HCT116 (cell line): ENCODE measurements at regions not wholly inside any gene's neighbourhood (a gene's known extent, or its start where the extent isn't known, plus 50 kb on each side); places are given as distances from the start of the nearest gene placed in this dataset.

Experiments
- ATAC-seq: fragments of 200-7000 bp; cut with Tn5 transposase; 2 replicates; pipeline ENCODE4 v1.9.1; 2020; ENCODE audit warnings: mild to moderate bottlenecking, moderate library complexity
- BruUV-seq: library from RNA; stranded (reverse); fragments of 400-500 nt; replicated peaks from 2 replicates; lab custom pipeline; 2021; lab: Mats Ljungman, UMichigan
- CTCF ChIA-PET: fragments of 300-600 bp; sonication (Branson Sonifier 250); formaldehyde crosslinking; loops from one replicate; lab custom pipeline; 2021; ENCODE audit warnings: antibody characterized with exemption; lab: Charles Lee
- POLR2A ChIA-PET: fragments of 300-600, 350-600 bp; sonication (Branson Sonifier 250); formaldehyde crosslinking; loops from one replicate; lab custom pipeline; 2021; ENCODE audit warnings: antibody characterized with exemption; lab: Charles Lee
- RAD21 ChIA-PET, 2 experiments: fragments of 300-600 bp; sonication (Branson Sonifier 250); formaldehyde crosslinking; loops; one replicate each; lab custom pipeline; 2023; ENCODE audit warnings: low total read pairs in 2 of 2; ENCODE audit not compliant: uncharacterized antibody in 2 of 2, unreplicated experiment in 2 of 2, low non-redundant PET in 1 of 2; lab: Charles Lee
- DNase-seq: peaks from one replicate; pipeline ENCODE4 v3.0.0-alpha.2; 2010; ENCODE audit warnings: low read depth, low spot score
- H2AFZ ChIP-seq: fragments of 200-600 bp; shearing (Covaris generic), sonication (generic); 2 replicates; pipeline ENCODE4 v1.6.1; 2017; ENCODE audit warnings: low read depth, mixed run types, mixed read lengths, antibody characterized with exemption, low read length; ENCODE audit not compliant: poor library complexity, severe bottlenecking
- H3K27ac ChIP-seq: 2 replicates; pipeline ENCODE4 v1.5.1; 2012; ENCODE audit warnings: low read depth, low read length
- H3K27me3 ChIP-seq: fragments of 200-600 bp; sonication (generic); 2 replicates; pipeline ENCODE4 v1.6.1; 2016; ENCODE audit warnings: mixed run types, low read length, mixed read lengths; ENCODE audit not compliant: insufficient read depth
- H3K36me3 ChIP-seq, 2 experiments: fragments of 200-500 bp in 1 of 2; fragments of 200-600 bp in 1 of 2; sonication (Bioruptor generic) in 1 of 2; sonication (generic) in 1 of 2; 2 replicates each; pipeline versions ENCODE4 v1.5.1 to v1.6.1; 2014 to 2016; ENCODE audit warnings: low read length in 2 of 2, inconsistent platforms in 1 of 2, mixed read lengths in 1 of 2, mixed run types in 1 of 2; ENCODE audit not compliant: insufficient read depth in 2 of 2, control insufficient read depth in 1 of 2
- H3K4me1 ChIP-seq, 2 experiments: fragments of 200-600 bp in 1 of 2; sonication (generic) in 1 of 2; 2 replicates each; pipeline versions ENCODE4 v1.5.1 to v1.6.1; 2012 to 2017; ENCODE audit warnings: low read length in 2 of 2, inconsistent platforms in 1 of 2, mild to moderate bottlenecking in 1 of 2, mixed read lengths in 1 of 2, mixed run types in 1 of 2, moderate library complexity in 1 of 2; ENCODE audit not compliant: insufficient read depth in 2 of 2, control insufficient read depth in 1 of 2
- H3K4me2 ChIP-seq: fragments of 200-600 bp; sonication (generic); 2 replicates; pipeline ENCODE4 v1.6.1; 2017; ENCODE audit warnings: mixed run types, low read length, mixed read lengths
- H3K4me3 ChIP-seq, 2 experiments: fragments of 200-600 bp in 1 of 2; sonication (generic) in 1 of 2; replicated peaks in 1 of 2; 2 replicates each; pipeline ENCODE4 v1.5.1; 2011 to 2016; ENCODE audit warnings: low read length in 2 of 2, control low read depth in 1 of 2, low read depth in 1 of 2, mild to moderate bottlenecking in 1 of 2, mixed read lengths in 1 of 2, mixed run types in 1 of 2
- H3K79me2 ChIP-seq: fragments of 200-600 bp; sonication (generic); 2 replicates; pipeline ENCODE4 v1.6.1; 2017; ENCODE audit warnings: mild to moderate bottlenecking, mixed run types, low read length, moderate library complexity, mixed read lengths; ENCODE audit not compliant: insufficient read depth
- H3K9ac ChIP-seq: fragments of 200-600 bp; sonication (generic); 2 replicates; pipeline ENCODE4 v1.6.1; 2016; ENCODE audit warnings: low read length, mixed read lengths
- H3K9me2 ChIP-seq: fragments of 200-600 bp; sonication (generic), shearing (Covaris generic); 2 replicates; pipeline ENCODE4 v1.6.1; 2017; ENCODE audit warnings: mixed run types, mild to moderate bottlenecking, moderate library complexity; ENCODE audit not compliant: insufficient read depth
- H3K9me3 ChIP-seq, 2 experiments: fragments of 200-500 bp in 1 of 2; fragments of 200-600 bp in 1 of 2; sonication (Bioruptor generic) in 1 of 2; sonication (generic) in 1 of 2; 2 replicates each; pipeline ENCODE4 v1.6.1; 2014 to 2017; ENCODE audit warnings: low read length in 2 of 2, mixed read lengths in 2 of 2, inconsistent platforms in 1 of 2, low read depth in 1 of 2, mild to moderate bottlenecking in 1 of 2, mixed run types in 1 of 2, moderate library complexity in 1 of 2; ENCODE audit not compliant: control insufficient read depth in 1 of 2, insufficient read depth in 1 of 2
- H4K20me1 ChIP-seq: fragments of 200-600 bp; sonication (generic), shearing (Covaris generic); 2 replicates; pipeline ENCODE4 v1.6.1; 2017; ENCODE audit warnings: mixed run types, mild to moderate bottlenecking, moderate library complexity; ENCODE audit not compliant: insufficient read depth
- EGR1 ChIP-seq: IDR thresholded peaks from 2 replicates; pipeline ENCODE4 v1.6.1; 2012; ENCODE audit warnings: low read depth
- ELF1 ChIP-seq: IDR thresholded peaks from 2 replicates; pipeline ENCODE4 v1.6.1; 2012; ENCODE audit warnings: low read depth, borderline replicate concordance
- EZH2 ChIP-seq: fragments of 200-600 bp; sonication (generic); IDR thresholded peaks from 2 replicates; pipeline ENCODE4 v1.6.1; 2017; ENCODE audit warnings: antibody characterized with exemption, mixed run types
- EZH2phosphoT487 ChIP-seq: fragments of 200-600 bp; IDR thresholded peaks from 2 replicates; pipeline ENCODE4 v1.6.1; 2018; ENCODE audit warnings: antibody characterized with exemption, borderline replicate concordance
- FOSL1 ChIP-seq: IDR thresholded peaks from 2 replicates; pipeline ENCODE4 v1.6.1; 2012; ENCODE audit warnings: low read depth
- JUND ChIP-seq: IDR thresholded peaks from 2 replicates; pipeline ENCODE4 v1.6.1; 2012
- SIN3A ChIP-seq: IDR thresholded peaks from 2 replicates; pipeline ENCODE4 v1.6.1; 2012; ENCODE audit warnings: low read depth
- SP1 ChIP-seq: IDR thresholded peaks from 2 replicates; pipeline ENCODE4 v1.6.1; 2012; ENCODE audit warnings: low read depth
- YY1 ChIP-seq: IDR thresholded peaks from 2 replicates; pipeline ENCODE4 v1.6.1; 2011; ENCODE audit warnings: low read length, low read depth, moderate library complexity, mild to moderate bottlenecking; ENCODE audit not compliant: insufficient replicate concordance; ENCODE audit errors: extremely low read depth
- intact Hi-C: fragments of 100-400 bp; cut with micrococcal nuclease; formaldehyde crosslinking; loops from 2 replicates; pipeline ENCODE4 v1.10.0; 2022
- TF ChIP-seq, protein P1 (sequence below): IDR thresholded peaks from 2 replicates; pipeline ENCODE4 v1.6.1; 2012; ENCODE audit warnings: low read depth
- TF ChIP-seq, protein P2 (sequence below), 3 experiments: fragments of 200-600 bp in 1 of 3; sonication (generic) in 1 of 3; IDR thresholded peaks in 2 of 3; conservative IDR thresholded peaks in 1 of 3; 2 replicates each; pipeline ENCODE4 v1.5.1; 2012 to 2017; ENCODE audit warnings: low read depth in 2 of 3, low read length in 2 of 3, antibody characterized with exemption in 1 of 3, borderline replicate concordance in 1 of 3, control low read depth in 1 of 3, mild to moderate bottlenecking in 1 of 3, mixed read lengths in 1 of 3, mixed run types in 1 of 3, moderate library complexity in 1 of 3; ENCODE audit not compliant: insufficient read depth in 1 of 3
- TF ChIP-seq, protein P3 (sequence below): IDR thresholded peaks from 2 replicates; pipeline ENCODE4 v1.6.1; 2011; ENCODE audit warnings: mild to moderate bottlenecking, low read length, moderate library complexity; ENCODE audit not compliant: insufficient replicate concordance; ENCODE audit errors: extremely low read depth
- TF ChIP-seq, protein P4 (sequence below): IDR thresholded peaks from 2 replicates; pipeline ENCODE4 v1.6.1; 2012

DNA sequence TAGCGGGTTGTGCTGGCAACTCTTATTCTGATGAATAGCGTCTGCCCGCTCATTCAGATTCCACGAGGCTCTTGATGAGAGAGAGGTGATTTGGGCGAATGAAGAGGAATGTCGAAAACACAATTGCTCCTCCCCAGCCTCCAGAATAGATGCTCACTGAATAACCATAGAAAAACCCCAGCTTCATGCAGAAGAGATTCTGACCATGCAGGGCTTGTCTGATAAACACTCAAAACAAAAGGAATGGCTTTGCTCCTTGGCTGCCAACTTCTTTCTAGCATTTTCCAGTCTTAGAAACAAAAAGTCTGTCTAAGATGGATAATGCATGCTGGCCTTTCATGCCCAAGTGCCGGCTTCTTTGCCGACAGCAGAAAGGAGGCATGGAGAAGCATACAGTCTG, 569.5 kb downstream of the MN1 start:
- H3K4me1 ChIP-seq: no peaks in the 10 kb centered on the region
- ATAC-seq: no peak
- RAD21 ChIA-PET: no interaction called here
- no peak for DNase-seq
- no peak overlapping the region for H3K4me3 ChIP-seq
- H4K20me1 ChIP-seq: no peaks in the 10 kb centered on the region
- no peaks in the 10 kb centered on the region; a peak in 1 of 4 replicates for H3K9me3 ChIP-seq
- H3K27me3 ChIP-seq: peaks cover 36% of the 10 kb centered on the region
- intact Hi-C loops: no loop called here
- H2AFZ ChIP-seq: no peak overlapping the region
- H3K9me2 ChIP-seq: no peaks in the 10 kb centered on the region
- H3K9ac ChIP-seq: no peak overlapping the region
- H3K36me3 ChIP-seq: no peaks in the 10 kb centered on the region
- POLR2A ChIA-PET: no interaction called here
- no peak overlapping the region for H3K27ac ChIP-seq
- BruUV-seq: no TSS peak
- CTCF ChIA-PET: no interaction called here
- H3K4me2 ChIP-seq: no peak overlapping the region
- TF ChIP-seq EZH2 (no peak), ELF1 (no peak), FOSL1 (no peak), EGR1 (no peak), EZH2phosphoT487 (no peak), JUND (no peak), SIN3A (no peak), YY1 (no peak), SP1 (no peak)
- TF ChIP-seq, protein P1, sequence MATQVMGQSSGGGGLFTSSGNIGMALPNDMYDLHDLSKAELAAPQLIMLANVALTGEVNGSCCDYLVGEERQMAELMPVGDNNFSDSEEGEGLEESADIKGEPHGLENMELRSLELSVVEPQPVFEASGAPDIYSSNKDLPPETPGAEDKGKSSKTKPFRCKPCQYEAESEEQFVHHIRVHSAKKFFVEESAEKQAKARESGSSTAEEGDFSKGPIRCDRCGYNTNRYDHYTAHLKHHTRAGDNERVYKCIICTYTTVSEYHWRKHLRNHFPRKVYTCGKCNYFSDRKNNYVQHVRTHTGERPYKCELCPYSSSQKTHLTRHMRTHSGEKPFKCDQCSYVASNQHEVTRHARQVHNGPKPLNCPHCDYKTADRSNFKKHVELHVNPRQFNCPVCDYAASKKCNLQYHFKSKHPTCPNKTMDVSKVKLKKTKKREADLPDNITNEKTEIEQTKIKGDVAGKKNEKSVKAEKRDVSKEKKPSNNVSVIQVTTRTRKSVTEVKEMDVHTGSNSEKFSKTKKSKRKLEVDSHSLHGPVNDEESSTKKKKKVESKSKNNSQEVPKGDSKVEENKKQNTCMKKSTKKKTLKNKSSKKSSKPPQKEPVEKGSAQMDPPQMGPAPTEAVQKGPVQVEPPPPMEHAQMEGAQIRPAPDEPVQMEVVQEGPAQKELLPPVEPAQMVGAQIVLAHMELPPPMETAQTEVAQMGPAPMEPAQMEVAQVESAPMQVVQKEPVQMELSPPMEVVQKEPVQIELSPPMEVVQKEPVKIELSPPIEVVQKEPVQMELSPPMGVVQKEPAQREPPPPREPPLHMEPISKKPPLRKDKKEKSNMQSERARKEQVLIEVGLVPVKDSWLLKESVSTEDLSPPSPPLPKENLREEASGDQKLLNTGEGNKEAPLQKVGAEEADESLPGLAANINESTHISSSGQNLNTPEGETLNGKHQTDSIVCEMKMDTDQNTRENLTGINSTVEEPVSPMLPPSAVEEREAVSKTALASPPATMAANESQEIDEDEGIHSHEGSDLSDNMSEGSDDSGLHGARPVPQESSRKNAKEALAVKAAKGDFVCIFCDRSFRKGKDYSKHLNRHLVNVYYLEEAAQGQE: no peak
- TF ChIP-seq, protein P2, sequence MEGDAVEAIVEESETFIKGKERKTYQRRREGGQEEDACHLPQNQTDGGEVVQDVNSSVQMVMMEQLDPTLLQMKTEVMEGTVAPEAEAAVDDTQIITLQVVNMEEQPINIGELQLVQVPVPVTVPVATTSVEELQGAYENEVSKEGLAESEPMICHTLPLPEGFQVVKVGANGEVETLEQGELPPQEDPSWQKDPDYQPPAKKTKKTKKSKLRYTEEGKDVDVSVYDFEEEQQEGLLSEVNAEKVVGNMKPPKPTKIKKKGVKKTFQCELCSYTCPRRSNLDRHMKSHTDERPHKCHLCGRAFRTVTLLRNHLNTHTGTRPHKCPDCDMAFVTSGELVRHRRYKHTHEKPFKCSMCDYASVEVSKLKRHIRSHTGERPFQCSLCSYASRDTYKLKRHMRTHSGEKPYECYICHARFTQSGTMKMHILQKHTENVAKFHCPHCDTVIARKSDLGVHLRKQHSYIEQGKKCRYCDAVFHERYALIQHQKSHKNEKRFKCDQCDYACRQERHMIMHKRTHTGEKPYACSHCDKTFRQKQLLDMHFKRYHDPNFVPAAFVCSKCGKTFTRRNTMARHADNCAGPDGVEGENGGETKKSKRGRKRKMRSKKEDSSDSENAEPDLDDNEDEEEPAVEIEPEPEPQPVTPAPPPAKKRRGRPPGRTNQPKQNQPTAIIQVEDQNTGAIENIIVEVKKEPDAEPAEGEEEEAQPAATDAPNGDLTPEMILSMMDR (IDR thresholded peaks at IDR 0.05 in 2 of 3, conservative IDR thresholded peaks at IDR 0.05 in 1 of 3; ENCODE audit: borderline replicate concordance in 1 of 3, insufficient read depth in 1 of 3, low read depth in 2 of 3, low read length in 2 of 3): no peak
- TF ChIP-seq, protein P3, sequence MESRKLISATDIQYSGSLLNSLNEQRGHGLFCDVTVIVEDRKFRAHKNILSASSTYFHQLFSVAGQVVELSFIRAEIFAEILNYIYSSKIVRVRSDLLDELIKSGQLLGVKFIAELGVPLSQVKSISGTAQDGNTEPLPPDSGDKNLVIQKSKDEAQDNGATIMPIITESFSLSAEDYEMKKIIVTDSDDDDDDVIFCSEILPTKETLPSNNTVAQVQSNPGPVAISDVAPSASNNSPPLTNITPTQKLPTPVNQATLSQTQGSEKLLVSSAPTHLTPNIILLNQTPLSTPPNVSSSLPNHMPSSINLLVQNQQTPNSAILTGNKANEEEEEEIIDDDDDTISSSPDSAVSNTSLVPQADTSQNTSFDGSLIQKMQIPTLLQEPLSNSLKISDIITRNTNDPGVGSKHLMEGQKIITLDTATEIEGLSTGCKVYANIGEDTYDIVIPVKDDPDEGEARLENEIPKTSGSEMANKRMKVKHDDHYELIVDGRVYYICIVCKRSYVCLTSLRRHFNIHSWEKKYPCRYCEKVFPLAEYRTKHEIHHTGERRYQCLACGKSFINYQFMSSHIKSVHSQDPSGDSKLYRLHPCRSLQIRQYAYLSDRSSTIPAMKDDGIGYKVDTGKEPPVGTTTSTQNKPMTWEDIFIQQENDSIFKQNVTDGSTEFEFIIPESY: no peak
- TF ChIP-seq, protein P4, sequence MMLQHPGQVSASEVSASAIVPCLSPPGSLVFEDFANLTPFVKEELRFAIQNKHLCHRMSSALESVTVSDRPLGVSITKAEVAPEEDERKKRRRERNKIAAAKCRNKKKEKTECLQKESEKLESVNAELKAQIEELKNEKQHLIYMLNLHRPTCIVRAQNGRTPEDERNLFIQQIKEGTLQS: no peak
- H3K79me2 ChIP-seq: no peaks in the 10 kb centered on the region
